A172 (cell line): ENCODE measurements at regions not wholly inside any gene's neighbourhood (a gene's known extent, or its start where the extent isn't known, plus 50 kb on each side); places are given as distances from the start of the nearest gene placed in this dataset.
"Not testable (repeated sequence)": the region's sequence is repeated elsewhere in the genome, so short reads cannot be mapped to it uniquely, and the experiment has no call there.

Source experiments
- DNase-seq: peaks from one replicate; pipeline ENCODE4 v3.0.0-alpha.2; 2015; ENCODE audit warnings: low spot score

DNA sequence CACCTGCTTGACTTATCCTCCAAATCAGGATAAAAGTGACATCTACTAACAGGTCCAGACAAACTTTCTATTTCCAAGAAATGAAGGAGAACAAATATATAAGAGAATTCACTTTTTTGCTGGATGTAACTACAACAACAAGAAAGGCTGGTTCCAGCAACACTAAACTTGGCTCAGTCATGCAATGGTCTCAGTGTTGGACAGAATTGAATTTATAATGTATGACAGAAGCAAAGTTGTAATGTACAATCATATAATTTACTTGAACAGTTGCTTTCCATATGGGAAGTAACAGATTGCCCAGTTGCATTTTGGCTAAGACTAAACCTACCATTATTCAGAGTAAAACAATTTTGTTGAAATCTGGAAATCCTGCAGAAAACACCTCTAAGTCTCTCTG, 183.3 kb upstream of the INTU start:
- no peak for DNase-seq

DNA sequence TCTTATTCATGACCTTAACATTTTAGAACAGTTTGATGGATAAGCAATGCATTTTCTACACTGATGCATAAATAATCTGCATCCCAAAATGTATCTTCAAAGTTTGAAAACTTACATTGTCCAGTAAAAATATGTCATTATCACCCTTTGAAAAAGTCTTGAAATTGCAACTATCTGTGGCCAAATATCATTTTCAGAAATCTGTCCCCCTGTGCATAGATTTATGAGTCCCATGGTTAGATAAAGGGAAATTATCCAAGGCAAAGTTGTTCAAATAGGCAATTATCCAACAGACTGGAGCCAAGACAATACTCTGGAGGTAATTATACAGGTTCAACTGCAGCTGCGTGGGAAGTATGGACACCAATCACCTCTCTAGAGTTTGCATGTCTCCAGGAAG, 182.5 kb upstream of the INTU start:
- no peak for DNase-seq

DNA sequence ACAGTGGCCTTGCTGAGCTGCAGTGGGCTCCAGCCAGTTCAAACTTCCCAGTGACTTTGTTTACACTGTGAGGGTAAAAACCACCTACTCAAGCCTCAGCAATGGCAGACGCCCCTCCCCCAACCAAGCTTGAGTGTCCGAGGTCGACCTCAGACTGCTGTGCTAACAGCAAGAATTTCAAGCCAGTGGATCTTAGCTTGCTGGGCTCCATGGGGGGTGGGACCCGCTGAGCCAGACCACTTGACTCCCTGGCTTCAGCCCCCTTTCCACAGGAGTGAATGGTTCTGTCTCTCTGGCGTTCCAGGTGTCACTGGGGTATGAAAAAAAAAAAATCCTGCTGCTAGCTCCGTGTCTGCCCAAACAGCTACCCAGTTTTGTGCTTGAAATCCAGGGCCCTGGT, 168.9 kb upstream of the INTU start:
- DNase-seq: no peak

DNA sequence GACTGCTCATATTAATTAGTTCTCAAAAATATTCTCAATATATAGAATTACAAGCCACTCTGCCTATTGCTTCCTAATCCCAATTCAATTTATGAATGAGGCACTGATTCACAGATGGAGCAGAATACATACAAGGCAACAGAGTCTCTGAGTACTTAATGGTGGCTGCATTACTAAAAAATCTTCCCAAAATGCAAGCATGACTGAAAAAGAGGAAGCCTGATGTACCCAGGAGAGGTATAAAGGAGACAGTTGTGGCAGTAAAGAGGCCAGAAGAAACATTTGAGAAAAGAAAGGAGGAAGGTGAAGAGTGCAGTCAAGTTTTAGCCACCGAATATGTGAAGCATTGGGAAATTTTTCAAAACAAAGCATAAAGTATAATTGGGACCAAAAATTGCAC, 163.2 kb upstream of the INTU start:
- DNase-seq: no peak

DNA sequence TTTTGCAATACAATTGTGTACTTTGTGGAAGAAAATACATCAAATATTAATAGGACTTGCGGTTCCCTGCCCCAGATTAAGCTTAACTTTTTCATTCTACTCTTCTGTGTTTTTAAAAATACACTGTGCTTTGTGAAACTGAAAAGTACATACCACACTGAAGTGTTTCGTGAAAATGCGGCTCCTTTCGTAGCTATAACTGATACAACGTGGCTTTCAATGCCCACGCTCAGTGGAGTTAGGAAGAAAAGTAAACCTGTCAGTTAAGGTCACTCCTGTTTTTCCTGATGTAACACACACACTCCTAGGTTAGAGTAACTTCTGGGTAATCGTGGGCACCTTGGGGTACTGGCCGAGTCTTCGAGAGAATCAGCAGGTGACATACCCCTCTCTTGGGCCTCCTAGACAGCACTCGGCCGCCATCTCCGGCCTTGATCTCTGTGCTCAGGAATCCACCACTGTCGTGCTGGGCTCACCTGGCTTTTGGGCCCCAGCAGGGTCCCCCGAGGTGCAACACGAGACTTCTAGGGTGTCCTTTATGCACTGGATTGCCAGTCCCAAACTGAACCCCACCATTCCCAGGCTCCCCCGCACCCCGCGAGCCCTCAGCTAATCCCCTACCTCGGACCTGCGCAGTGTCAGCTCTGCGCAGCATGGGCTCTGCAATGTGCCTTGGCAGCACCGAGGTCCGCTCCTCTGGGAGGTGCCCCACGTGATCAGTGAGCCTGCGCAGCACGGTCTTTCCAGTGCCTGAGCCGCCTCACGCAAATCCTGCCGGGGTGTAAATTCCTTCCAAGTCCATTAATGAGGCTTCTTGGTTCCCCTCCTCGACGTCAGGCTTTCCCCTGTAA, 162.6 kb upstream of the INTU start:
- no peak for DNase-seq

DNA sequence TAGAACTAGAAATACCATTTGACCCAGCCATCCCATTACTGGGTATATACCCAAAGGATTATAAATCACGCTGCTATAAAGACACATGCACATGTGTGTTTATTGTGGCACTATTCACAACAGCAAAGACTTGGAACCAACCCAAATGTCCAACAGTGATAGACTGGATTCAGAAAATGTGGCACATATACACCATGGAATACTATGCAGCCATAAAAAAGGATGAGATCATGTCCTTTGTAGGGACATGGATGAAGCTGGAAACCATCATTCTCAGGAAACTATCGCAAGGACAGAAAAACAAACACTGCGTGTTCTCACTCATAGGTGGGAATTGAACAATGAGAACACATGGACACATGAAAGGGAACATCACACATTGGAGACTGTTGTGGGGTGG, 154.5 kb upstream of the INTU start:
- not testable (repeated sequence) for DNase-seq

DNA sequence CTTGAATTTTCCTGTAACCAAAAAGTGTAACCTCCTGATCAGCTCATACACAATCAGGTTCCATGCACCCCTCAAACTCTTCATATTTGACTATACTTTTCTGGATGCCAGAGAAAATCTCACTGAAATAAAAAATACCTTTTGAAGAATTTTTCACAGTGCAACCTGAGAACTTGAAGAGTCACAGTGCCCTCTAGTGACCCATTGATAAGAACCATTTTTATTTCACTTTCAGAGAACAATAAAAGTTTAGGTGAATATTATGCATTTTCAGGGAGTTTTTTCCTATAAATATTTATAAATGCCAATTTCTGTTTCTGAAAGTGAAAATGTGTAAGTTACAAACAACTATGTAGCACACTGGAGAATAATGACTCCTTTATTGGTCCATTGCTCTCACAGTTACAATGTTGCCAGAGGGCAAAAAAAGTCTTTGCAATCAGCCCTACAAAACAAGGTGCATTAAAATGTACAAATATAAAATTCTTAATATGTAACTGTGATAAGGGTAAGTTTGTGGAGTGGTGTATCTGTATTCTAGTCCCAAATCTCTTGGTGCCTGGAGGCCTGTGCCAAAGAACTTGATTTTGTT, 153.6 kb upstream of the INTU start:
- DNase-seq: peak; percentile 24

DNA sequence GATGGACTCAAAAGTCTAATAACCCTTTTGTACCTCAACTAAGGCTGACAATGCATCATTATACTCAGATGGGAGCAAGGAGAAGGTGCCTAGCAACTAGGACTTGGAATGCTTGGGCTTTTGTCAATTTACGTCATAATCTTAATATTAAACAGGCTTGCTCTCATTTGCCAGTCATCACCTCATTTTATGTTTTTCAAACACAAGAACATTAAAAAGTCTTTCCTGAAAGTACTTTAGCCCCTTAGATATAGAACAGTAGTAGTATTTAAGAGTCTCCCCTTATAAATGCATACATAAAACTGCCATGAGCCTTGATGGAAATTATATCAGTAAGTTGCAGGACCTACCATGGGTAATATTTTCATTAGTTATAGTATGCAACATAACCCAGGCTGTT, 150.7 kb upstream of the INTU start:
- DNase-seq: no peak

DNA sequence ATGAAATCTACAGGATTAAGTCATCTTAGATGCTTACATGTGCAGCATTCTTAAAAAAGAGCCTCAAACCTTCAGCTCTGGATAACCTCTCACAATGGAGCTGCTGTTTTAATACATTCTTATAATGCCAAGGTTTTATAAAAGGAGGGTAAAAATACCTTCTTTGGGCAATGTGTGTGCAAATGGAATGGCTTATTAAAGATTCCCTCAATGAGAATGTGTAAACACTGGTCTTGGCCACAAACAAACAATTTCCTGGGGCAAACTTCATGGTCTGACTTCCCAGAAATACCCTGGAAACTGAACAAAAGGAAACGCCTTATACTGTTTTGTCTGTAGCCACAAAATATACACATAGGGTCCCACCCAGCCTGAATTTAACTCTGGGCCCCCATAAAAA, 148.6 kb upstream of the INTU start:
- DNase-seq: no peak

DNA sequence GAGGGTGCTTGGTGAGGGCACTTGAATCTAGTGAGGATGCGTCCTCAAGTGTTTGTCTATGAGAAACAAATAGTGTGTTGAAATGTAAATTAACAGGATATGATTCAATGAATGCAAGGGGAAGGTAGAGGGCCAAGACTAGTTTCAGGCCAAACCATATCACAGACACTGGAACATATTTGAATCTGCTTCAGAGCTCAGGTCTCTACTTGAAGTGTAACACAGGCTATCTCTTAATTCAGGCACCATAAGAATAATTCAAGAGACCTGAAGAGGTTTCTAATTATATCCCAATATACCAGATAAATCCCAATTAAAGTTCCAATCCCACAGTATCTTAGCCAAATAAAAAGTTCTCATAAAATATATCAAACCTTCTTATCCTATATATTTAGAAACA, 146.5 kb upstream of the INTU start:
- no peak for DNase-seq

DNA sequence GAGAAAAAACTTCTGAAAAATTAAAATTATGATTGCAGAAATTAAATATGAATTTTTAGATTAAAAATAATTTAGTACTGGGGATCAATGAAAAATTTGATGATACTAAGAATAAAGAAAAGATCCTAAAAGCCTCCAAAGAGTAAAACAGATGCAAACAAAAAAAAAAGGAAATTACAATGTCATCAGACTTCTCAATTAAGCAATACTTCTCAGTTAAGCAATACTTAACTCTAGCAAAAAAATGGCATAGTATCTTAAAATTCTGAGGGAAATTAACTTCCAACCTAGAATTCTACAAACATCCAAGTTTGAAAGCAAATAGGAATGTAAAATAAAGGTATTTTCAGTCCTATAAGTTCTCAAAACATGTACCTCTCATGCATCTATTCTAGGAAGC, 141.2 kb upstream of the INTU start:
- no peak for DNase-seq

DNA sequence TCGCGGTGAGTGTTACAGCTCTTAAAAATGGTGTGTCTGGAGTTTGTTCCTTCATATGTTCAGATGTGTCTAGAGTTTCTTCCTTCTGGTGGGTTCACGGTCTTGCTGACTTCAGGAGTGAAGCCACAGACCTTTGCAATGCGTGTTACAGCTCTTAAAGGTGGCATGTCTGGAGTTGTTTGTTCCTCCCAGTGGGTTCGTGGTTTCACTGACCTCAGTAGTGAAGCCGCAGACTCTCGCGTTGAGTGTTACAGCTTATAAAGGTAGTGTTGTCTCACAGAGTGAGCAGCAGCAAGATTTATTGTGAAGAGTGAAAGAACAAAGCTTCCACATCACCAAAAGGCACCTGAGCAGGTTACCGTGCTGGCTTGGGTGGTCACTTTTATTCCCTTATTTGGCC, 135.9 kb upstream of the INTU start:
- DNase-seq: not testable (repeated sequence)

DNA sequence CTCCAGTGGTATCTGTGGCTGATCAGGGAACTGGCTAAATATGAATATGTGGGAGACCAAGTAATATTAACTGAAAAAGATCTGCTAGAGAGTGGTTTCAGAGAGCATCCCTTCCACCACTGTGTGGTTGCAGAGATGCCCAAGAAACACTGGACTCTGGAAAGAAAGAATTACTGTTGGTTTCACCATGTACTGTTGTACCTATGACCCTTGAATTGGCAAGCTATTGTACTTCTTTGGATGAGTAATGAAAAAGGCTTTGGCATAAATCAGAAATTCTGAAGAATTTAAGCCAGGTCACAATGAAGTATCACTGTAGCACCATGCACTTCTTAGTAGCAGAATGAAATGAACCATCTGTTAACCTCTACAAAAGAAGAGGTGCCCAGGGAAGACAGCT, 134.4 kb upstream of the INTU start:
- no peak for DNase-seq

DNA sequence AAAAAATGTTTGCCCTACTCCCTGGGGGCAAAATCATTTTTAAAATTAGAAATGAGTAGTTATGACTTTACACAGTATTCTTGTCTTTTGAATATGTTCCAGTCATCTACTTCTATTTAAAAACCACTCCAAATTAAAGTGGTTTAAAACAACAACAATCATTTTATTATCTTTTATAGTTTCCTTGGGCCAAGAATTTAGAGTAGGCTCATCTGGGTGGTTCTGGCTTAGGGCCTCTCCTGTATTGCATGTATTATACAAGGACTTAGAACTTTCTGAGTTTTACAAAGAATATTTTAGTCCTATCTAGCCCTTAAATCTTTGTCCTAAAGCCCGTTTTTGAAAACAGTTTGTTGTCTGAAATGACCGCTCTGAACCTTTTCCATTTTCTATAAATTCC, 132.5 kb upstream of the INTU start:
- DNase-seq: no peak

DNA sequence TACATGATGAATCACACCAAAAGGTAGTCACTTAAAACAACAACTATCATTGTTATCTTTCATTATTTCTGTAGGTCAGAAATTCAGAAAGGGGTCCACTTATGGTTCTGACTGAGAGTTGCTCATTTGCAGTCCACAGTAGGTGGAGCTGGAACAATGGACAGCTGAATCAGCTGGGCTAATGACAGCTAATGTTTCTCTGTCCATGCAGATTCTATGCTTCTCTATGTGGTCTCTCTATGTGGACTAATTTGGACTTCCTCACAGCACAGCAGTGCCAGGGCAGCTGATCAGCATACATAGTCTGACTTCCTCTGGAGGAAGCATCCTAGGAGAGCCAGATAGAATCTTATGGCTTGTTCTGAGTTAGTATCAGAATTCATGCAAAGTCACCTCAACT, 131.7 kb upstream of the INTU start:
- no peak for DNase-seq

DNA sequence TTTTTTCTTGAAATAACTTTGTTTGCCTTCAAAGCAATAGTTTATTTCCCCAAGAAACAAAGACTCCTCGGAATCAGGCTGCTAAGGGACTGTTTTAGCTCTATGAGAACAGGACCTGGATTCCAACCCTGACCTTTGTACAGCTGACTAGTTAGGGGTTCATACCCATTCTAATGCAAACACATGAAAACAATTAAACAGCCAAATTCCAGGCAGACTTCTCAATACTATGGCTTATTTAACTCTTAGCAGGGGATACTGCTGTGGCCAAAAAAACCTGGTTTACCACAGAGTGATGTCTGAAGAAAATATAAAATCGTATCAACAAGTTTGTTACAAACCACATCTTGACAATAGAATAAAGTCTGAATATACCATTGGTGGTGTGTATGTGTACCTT, 129.6 kb upstream of the INTU start:
- no peak for DNase-seq

DNA sequence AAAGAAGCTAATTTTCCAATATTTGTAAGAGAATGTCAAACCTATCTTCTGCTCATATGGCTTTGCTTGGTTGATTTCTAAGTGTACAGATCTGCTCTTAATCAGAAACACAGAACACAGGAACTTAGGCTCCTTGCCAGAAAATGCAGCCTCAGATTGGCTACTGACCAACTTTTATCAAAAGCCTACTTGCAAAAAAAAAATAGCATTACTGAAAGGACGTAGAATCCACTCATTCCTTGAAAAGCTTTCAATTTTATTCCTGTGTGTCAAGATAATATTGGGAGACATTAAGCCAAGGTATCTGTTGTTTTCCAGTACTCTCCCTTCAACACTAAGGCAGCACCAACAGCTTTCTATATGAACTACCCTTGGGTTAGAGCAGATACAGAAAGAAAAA, 127.6 kb upstream of the INTU start:
- DNase-seq: peak; percentile 16

DNA sequence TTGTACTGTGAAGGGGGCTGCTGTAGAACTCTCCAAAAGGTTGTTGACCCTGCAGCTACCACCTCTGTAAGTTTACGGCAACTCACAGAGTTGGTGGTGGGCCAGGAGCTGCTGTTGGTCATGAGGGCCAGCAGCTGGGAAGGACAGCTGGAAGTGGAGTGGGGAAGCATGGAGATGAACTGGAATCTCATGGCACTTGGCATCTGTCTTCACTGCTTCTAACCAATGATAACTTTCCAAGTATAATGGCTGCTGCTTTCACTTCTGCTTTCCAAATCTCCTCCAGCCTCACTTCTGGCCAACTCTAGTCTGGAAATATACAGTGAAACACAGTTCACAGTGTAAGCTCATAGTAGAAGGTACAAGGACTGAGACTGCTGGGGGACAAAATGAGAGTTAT, 126.5 kb upstream of the INTU start:
- no peak for DNase-seq

DNA sequence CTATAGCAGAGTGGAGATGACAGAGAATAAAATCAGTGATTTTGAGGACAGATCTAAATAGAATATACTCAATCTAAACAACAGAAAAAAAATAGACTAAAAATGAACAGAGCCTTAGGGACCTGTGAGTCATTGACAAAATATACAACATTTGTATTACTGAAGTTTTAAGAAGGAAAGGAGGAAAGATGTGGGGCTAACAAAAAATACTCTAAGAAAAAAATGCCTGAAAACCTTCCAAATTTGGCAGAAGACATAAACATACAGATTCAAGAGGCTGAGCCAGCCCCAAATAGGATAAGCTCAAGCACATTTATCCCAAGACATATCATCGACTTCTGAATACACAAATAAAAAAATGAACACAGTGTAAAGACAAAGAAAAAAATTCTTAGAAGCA, 123.6 kb upstream of the INTU start:
- no peak for DNase-seq

DNA sequence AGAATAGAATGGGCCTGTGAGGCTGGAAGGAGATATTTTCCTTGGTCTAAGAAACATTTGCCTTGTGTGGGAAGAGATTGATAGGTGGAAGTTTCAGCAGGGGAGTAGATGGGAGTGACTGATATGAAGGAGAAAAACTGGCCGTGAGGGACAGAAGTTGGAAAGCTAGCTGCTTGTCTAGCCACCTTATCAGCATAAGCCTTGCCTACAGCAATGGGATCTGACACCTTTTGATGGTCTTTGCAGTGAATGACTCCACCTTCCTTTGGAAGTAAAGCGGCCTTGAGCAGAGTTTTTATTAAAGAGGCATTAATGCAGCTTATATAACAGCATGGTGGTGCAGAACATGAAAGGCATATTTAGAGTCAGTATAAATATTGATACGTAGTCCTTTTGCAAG, 120.1 kb upstream of the INTU start:
- not testable (repeated sequence) for DNase-seq

DNA sequence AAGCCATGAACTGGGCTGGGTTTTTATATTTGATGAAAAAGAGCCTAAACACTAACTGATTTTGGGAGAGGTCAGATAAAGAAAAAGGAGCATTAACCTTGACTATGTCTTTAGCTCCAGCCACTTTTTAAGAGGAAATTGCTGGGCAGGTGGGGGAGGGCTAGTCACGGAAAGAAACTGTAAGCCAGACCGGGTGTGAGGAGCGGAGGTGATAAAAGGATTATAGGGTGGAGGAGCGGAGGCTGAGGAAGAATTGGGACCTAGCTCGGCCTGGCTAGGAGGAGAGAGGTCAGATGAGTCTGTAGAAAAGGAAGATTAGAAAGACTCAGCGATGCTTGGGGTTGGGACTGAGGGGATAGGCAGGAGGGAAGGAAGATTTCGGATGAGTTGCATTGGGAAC, 117.5 kb upstream of the INTU start:
- DNase-seq: not testable (repeated sequence)

DNA sequence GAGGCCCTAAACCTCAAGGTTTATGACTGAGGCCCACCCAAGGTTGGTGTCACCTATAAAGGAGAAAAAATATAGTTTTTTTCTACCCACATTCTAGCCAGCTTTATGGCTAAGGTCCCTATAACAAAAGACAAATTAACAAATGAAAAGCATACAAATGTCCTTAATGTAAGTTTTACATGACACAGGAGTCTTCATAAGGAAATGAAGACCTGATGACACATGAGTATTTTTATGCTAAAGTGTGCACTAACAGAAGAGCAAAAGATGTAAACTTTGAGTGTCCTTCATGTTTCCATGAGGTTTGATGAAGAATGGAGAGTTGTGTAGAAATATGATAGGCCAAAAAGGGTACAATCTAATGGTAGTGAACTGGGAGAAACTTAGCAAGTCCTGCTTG, 114.7 kb upstream of the INTU start:
- no peak for DNase-seq

DNA sequence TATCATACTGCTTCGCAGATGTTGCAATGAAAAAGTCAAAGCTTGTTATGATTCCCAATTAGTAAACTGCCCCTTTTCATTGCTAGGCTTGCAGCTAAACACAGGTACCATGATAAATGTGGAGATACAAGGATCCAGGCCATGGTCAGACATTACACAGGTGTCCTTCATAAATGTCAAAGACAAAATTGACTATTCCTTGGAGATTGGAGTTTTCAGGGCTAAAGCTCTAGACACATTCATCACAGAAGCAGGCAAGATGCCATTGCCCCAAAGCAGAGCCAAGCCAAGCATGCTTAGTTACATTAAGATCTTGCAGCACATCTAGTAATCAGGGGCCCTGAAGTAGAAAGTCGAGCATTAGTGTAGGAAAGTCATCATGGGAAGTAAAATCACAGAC, 111.3 kb upstream of the INTU start:
- no peak for DNase-seq

DNA sequence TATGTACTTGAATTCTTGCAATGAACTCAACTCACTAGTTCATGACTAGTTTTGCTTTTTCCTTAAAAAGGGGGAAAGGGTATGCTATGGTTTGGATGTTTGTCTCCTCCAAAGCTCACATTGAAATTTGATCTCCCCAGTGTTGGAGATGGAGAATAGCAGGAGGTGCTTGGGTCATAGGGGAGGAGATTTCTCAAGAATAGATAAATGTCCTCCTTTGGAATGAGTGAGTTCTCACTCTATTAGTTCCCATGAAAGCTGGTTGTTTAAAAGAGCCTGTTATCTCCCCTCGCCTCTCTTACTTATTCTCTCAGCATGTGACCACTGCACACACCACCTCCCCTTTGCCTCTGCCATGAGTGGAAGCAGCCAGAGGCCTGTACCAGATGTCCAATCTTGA, 109.4 kb upstream of the INTU start:
- DNase-seq: no peak
